Activated CD8-positive, alpha-beta memory T cell treated with anti-CD3 and anti-CD28 coated beads, Interleukin-2, amount 10 ng/mL, durations not matched to agents 7 days and 5 days (primary cell): ENCODE measurements at regions not wholly inside any gene's neighbourhood (a gene's known extent, or its start where the extent isn't known, plus 50 kb on each side); places are given as distances from the start of the nearest gene placed in this dataset.

Experiments
- ATAC-seq: fragments of 150-1000 bp; cut with Tn5 transposase; one replicate; pipeline ENCODE4 v1.10.0; 2021; ENCODE audit warnings: moderate library complexity
- CTCF ChIA-PET: fragments of 350-600 bp; sonication (Branson Sonifier 250); formaldehyde crosslinking; loops from one replicate; lab custom pipeline; 2021; ENCODE audit warnings: antibody characterized with exemption; lab: Charles Lee
- DNase-seq: peaks from one replicate; pipeline ENCODE4 v3.0.0-alpha.2; 2020
- H3K27ac Mint-ChIP-seq: one replicate; pipeline ENCODE4 v1.8.0; 2021; ENCODE audit warnings: mild to moderate bottlenecking, mixed read lengths
- H3K27me3 Mint-ChIP-seq: one replicate; pipeline ENCODE4 v1.8.0; 2021; ENCODE audit warnings: mixed read lengths
- H3K36me3 Mint-ChIP-seq: one replicate; pipeline ENCODE4 v1.8.0; 2021; ENCODE audit warnings: mild to moderate bottlenecking, mixed read lengths
- H3K4me1 Mint-ChIP-seq: one replicate; pipeline ENCODE4 v1.8.0; 2021; ENCODE audit warnings: mixed read lengths
- H3K4me3 Mint-ChIP-seq: one replicate; pipeline ENCODE4 v1.8.0; 2021; ENCODE audit warnings: mild to moderate bottlenecking, moderate library complexity, mixed read lengths
- H3K9me3 Mint-ChIP-seq: one replicate; pipeline ENCODE4 v1.8.0; 2022; ENCODE audit warnings: low read depth, mixed read lengths

GRCh38 chrY:13756615-13757014 is 52.9 kb downstream of the TMSB4Y start:
- no peak overlapping the region for H3K27ac Mint-ChIP-seq
- H3K36me3 Mint-ChIP-seq: no peaks in the 10 kb centered on the region
- ATAC-seq (no peak), DNase-seq (no peak)
- H3K9me3 Mint-ChIP-seq: no peaks in the 10 kb centered on the region
- no peaks in the 10 kb centered on the region for H3K27me3 Mint-ChIP-seq
- H3K4me1 Mint-ChIP-seq: peaks cover 2% of the 10 kb centered on the region
- no peak overlapping the region for H3K4me3 Mint-ChIP-seq
- CTCF ChIA-PET: no interaction called here

DNA sequence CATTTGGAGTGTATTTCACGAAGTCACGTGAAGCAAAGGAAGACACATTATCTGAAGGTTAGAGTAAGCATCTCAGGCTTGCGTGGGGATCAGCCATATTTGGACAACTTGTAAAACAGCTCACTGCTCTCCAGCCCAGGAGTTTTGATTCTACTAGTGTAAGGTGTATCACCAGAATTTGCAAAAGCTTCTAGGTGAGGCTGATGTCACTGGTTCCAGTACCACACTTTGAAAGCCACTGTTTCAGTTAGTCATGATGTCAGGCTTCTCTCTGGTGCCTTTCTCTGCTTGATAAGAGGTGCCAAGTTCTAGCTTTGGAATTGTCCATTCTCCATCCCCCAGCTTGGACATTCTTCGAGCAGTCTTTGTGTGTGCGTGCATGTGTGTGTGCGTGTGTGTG is 62.3 kb downstream of the TMSB4Y start:
- no peaks in the 10 kb centered on the region for H3K27me3 Mint-ChIP-seq
- H3K27ac Mint-ChIP-seq: no peak overlapping the region
- no peak for DNase-seq
- no peaks in the 10 kb centered on the region for H3K4me1 Mint-ChIP-seq
- H3K4me3 Mint-ChIP-seq: no peak overlapping the region
- no peaks in the 10 kb centered on the region for H3K9me3 Mint-ChIP-seq
- CTCF ChIA-PET: no interaction called here
- H3K36me3 Mint-ChIP-seq: peaks cover 2% of the 10 kb centered on the region
- ATAC-seq: no peak

DNA sequence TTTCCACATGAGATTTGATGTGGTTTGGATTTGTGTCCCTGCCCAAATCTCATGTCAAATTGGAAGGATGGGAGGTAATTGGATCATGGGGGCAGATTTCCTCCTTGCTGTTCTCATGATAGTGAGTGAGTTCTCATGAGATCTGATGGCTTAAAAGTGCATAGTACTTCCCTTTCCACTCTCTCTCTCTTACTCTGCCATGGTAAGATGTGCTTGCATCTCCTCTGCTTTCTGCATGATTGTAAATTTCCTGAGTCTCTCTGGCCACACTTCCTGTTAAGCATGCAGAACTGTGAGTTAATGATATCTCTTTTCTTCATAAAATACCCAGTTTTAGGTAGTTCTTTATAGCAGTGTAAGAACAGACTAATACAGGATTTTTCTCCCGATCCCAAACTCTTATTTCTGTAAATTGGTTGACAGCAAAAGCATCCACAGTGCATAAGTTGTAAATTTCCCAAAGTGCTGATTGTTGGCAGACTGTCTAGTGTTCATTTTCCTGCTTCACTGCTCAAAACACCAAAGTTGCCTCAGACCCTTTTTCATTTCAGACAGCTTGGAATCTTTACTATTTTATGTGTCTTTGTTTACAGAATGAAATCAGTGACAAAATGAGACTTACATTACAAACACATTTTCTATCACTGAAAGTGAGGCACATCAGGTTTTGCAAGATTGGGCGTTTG is 86.6 kb downstream of the TMSB4Y start:
- no peak for DNase-seq
- Mint-ChIP-seq H3K27ac (no peak overlapping the region), H3K27me3 (no peaks in the 10 kb centered on the region)

DNA sequence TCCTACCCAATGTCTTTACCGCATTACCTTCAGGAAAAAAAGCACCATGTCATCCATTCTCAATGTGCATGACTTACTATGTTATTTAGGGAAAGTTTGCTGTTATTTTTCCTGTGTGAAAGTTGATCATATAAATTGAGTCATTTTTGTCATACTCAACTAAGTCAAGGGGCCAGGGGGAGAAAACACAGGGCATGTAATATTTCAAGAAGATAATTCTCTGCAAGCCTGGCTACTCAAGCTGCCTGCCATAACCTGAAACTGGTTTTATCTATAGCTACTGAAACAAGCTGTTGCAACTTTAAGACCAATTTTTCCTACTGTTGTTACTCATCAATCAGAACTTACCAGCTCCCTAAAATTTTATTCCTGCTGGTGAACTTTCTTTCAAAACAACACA is 91.4 kb downstream of the TMSB4Y start:
- H3K36me3 Mint-ChIP-seq: no peaks in the 10 kb centered on the region
- DNase-seq: no peak
- no peaks in the 10 kb centered on the region for H3K27me3 Mint-ChIP-seq
- no peak for ATAC-seq
- no peak overlapping the region for H3K27ac Mint-ChIP-seq
- CTCF ChIA-PET: no interaction called here
- H3K4me1 Mint-ChIP-seq: peaks cover 5% of the 10 kb centered on the region
- no peak overlapping the region for H3K4me3 Mint-ChIP-seq
- no peaks in the 10 kb centered on the region for H3K9me3 Mint-ChIP-seq

More for the DNA sequence above, 86.6 kb downstream of the TMSB4Y start:
- H3K9me3 Mint-ChIP-seq: no peaks in the 10 kb centered on the region
- peaks cover 2% of the 10 kb centered on the region for H3K36me3 Mint-ChIP-seq
- no peak overlapping the region for H3K4me3 Mint-ChIP-seq
- H3K4me1 Mint-ChIP-seq: peaks cover 13% of the 10 kb centered on the region
- ATAC-seq: no peak
- CTCF ChIA-PET: no interaction called here

- Mint-ChIP-seq H3K4me1 (peaks cover 7% of the 10 kb centered on the region), H3K36me3 (no peaks in the 10 kb centered on the region), H3K4me3 (no peak overlapping the region), H3K27ac (no peak overlapping the region), H3K27me3 (no peaks in the 10 kb centered on the region), H3K9me3 (no peaks in the 10 kb centered on the region)
- CTCF ChIA-PET: no interaction called here
- ATAC-seq (no peak), DNase-seq (no peak)
Observed at GRCh38 chrY:13802828-13803227, 99.1 kb downstream of the TMSB4Y start.

- Mint-ChIP-seq H3K27me3 (no peaks in the 10 kb centered on the region), H3K4me3 (no peak overlapping the region), H3K36me3 (peaks cover 3% of the 10 kb centered on the region), H3K4me1 (peaks cover 7% of the 10 kb centered on the region), H3K27ac (no peak overlapping the region), H3K9me3 (peaks cover 3% of the 10 kb centered on the region)
- CTCF ChIA-PET: no interaction called here
- DNase-seq: no peak
- no peak for ATAC-seq
Observed at GRCh38 chrY:13803424-13803823, 99.7 kb downstream of the TMSB4Y start.

GRCh38 chrY:13804124-13805056 is 100.7 kb downstream of the TMSB4Y start:
- Mint-ChIP-seq H3K9me3 (peaks cover 3% of the 10 kb centered on the region), H3K4me3 (no peak overlapping the region), H3K27ac (no peak overlapping the region), H3K4me1 (peaks cover 7% of the 10 kb centered on the region), H3K36me3 (peaks cover 3% of the 10 kb centered on the region), H3K27me3 (no peaks in the 10 kb centered on the region)
- ATAC-seq: no peak
- CTCF ChIA-PET: no interaction called here
- DNase-seq: no peak

DNA sequence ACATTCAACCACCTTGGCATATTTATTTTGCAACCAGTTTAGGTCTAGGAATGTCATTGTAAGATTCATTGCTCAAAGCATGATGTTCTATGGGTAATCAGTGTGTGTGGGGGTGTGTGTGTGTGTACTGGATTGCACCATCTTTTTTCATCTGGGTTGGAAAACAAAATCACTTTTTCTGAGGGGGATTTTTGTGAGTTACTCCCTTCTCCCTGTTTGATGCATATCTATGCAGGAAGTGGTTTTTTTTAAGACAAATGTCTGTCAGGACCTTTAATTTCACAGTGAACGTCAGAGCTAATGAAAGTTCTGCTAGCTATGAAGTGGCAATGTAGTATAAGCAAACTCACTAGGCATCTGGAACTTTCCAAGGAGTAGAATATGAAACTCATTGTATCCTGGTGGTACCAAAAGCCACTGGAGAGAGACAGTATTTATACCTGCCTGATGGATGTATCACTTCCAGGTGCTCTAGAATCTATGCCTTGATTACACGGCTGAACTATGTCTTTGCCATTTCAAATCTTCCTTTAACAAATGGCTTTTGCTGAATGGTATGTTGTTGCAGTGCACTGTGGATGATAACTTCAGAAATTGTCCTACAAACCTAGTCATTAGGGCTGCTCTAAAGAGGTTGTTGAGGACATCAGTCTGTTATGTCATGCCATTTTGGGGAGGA is 101.5 kb downstream of the TMSB4Y start:
- Mint-ChIP-seq H3K36me3 (peaks cover 6% of the 10 kb centered on the region), H3K9me3 (peaks cover 3% of the 10 kb centered on the region), H3K27me3 (no peaks in the 10 kb centered on the region), H3K4me3 (no peak overlapping the region), H3K27ac (peak overlapping the region; percentile 12), H3K4me1 (peaks cover 7% of the 10 kb centered on the region)
- no peak for DNase-seq
- ATAC-seq: no peak
- CTCF ChIA-PET: no interaction called here

- H3K4me1 Mint-ChIP-seq: peaks cover 7% of the 10 kb centered on the region
- no peak for ATAC-seq
- H3K4me3 Mint-ChIP-seq: no peak overlapping the region
- no peaks in the 10 kb centered on the region for H3K27me3 Mint-ChIP-seq
- DNase-seq: no peak
- H3K27ac Mint-ChIP-seq: no peak overlapping the region
- H3K9me3 Mint-ChIP-seq: peaks cover 3% of the 10 kb centered on the region
- peaks cover 6% of the 10 kb centered on the region for H3K36me3 Mint-ChIP-seq
- CTCF ChIA-PET: no interaction called here
Observed at GRCh38 chrY:13805736-13806067, 102.0 kb downstream of the TMSB4Y start.

- peaks cover 6% of the 10 kb centered on the region for H3K36me3 Mint-ChIP-seq
- CTCF ChIA-PET: no interaction called here
- peaks cover 10% of the 10 kb centered on the region for H3K4me1 Mint-ChIP-seq
- no peaks in the 10 kb centered on the region for H3K27me3 Mint-ChIP-seq
- no peak overlapping the region for H3K4me3 Mint-ChIP-seq
- no peak for ATAC-seq
- H3K9me3 Mint-ChIP-seq: no peaks in the 10 kb centered on the region
- DNase-seq: no peak
- peak overlapping the region; percentile 64 for H3K27ac Mint-ChIP-seq
Observed at GRCh38 chrY:13830089-13830488, 126.4 kb downstream of the TMSB4Y start.

DNA sequence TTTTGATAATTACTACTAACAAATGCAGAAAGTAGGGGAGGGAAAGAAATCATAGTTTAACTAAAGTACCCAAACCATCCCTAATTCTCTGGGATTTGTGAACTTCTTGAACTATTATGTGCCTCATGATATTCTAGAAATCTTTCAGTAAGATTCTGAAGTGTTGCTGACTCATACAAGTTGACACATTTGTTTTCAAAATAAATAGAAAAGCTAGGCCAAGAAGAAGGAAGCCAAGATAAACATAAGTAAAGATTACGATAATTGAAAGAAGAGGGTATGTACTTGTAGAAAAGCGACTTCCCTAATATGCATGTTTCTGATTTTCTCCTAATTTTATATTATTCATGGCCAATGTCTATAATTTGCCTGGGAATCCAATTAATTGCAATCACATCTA is 140.7 kb downstream of the TMSB4Y start:
- Mint-ChIP-seq H3K9me3 (peaks cover 2% of the 10 kb centered on the region), H3K36me3 (no peaks in the 10 kb centered on the region), H3K27ac (no peak overlapping the region), H3K4me1 (no peaks in the 10 kb centered on the region), H3K27me3 (no peaks in the 10 kb centered on the region), H3K4me3 (no peak overlapping the region)
- ATAC-seq (no peak), DNase-seq (no peak)
- CTCF ChIA-PET: no interaction called here

- Mint-ChIP-seq H3K4me1 (no peaks in the 10 kb centered on the region), H3K4me3 (no peak overlapping the region), H3K27ac (no peak overlapping the region), H3K9me3 (peaks cover 2% of the 10 kb centered on the region), H3K36me3 (no peaks in the 10 kb centered on the region), H3K27me3 (no peaks in the 10 kb centered on the region)
- CTCF ChIA-PET: no interaction called here
- no peak for ATAC-seq
- no peak for DNase-seq
Observed at GRCh38 chrY:13845276-13845675, 141.0 kb downstream of the VCY start.

GRCh38 chrY:13869611-13870010 is 116.7 kb downstream of the VCY start:
- ATAC-seq: no peak
- Mint-ChIP-seq H3K27ac (no peak overlapping the region), H3K4me3 (no peak overlapping the region), H3K4me1 (no peaks in the 10 kb centered on the region), H3K9me3 (no peaks in the 10 kb centered on the region), H3K36me3 (peaks cover 2% of the 10 kb centered on the region), H3K27me3 (no peaks in the 10 kb centered on the region)
- no peak for DNase-seq
- CTCF ChIA-PET: no interaction called here

DNA sequence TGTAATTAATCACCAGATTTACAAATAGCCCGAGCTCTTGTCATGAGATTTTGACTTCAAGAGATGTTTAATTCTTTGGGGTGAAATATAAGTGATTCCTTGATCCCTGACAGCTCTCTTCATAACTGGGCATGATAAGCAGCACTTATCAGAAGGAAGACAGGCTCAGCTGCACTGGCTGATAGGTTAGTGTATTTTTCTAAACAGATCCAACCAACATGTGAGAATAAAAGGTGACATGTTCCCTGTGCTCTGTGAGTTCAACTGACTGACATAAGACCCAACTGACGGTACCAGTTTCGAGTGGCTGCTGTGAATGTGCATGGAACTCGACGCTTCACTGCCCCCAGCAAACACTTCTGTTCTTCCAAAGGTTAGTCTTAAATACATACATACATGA is 114.8 kb downstream of the VCY start:
- CTCF ChIA-PET: no interaction called here

More for the DNA sequence above, 114.8 kb downstream of the VCY start:
- H3K27ac Mint-ChIP-seq: no peak overlapping the region
- H3K4me3 Mint-ChIP-seq: no peak overlapping the region
- no peak for ATAC-seq
- H3K9me3 Mint-ChIP-seq: no peaks in the 10 kb centered on the region
- no peaks in the 10 kb centered on the region for H3K4me1 Mint-ChIP-seq
- no peak for DNase-seq
- no peaks in the 10 kb centered on the region for H3K36me3 Mint-ChIP-seq
- no peaks in the 10 kb centered on the region for H3K27me3 Mint-ChIP-seq
